ENCODE measurements at regions not wholly inside any gene's neighbourhood (a gene's known extent, or its start where the extent isn't known, plus 50 kb on each side); places are given as distances from the start of the nearest gene placed in this dataset.

- no peak for DNase-seq
- H3K27me3 ChIP-seq: no peaks in the 10 kb centered on the region
- no peaks in the 10 kb centered on the region for H3K9me3 ChIP-seq
- no peaks in the 10 kb centered on the region for H3K36me3 ChIP-seq
- no peak overlapping the region for H3K4me3 ChIP-seq
Observed at GRCh38 chr3:14590569-14590968, 50.4 kb upstream of the GRIP2 start.

GRCh38 chr3:14592390-14592789 lies 52.2 kb upstream of the GRIP2 start:
- no peak for DNase-seq
- Histone ChIP-seq H3K27me3 (no peaks in the 10 kb centered on the region), H3K9me3 (no peaks in the 10 kb centered on the region), H3K36me3 (no peaks in the 10 kb centered on the region), H3K4me3 (no peak overlapping the region)

- no peaks in the 10 kb centered on the region for H3K9me3 ChIP-seq
- H3K36me3 ChIP-seq: no peaks in the 10 kb centered on the region
- DNase-seq: no peak
- no peak overlapping the region for H3K4me3 ChIP-seq
- H3K27me3 ChIP-seq: no peaks in the 10 kb centered on the region
Observed at GRCh38 chr3:14592836-14593235, 52.7 kb upstream of the GRIP2 start.

DNA sequence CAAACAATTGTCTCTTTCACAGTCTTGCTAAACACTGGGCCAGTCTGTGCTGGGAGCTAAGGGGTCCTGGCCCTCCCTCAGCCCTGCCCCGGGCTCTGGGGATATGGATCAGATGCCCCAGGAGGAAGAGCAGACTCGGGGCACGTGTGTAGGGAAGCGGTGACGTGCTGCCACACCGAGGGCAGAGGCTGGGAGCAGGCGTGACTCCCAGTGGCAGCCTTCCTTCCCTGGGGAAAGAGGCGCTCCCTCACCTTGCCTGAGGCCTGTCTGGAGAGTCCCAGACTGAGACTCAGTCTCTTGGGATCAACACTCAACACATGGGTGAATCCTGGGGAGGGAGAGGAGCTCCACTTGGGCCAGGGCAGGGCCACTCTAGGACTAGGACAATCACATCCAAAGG lies 54.1 kb upstream of the GRIP2 start:
- no peaks in the 10 kb centered on the region for H3K9me3 ChIP-seq
- no peaks in the 10 kb centered on the region for H3K27me3 ChIP-seq
- no peak overlapping the region for H3K4me3 ChIP-seq
- DNase-seq: no peak
- no peaks in the 10 kb centered on the region for H3K36me3 ChIP-seq

GRCh38 chr3:14595561-14595960 lies 55.4 kb upstream of the GRIP2 start:
- no peaks in the 10 kb centered on the region for H3K9me3 ChIP-seq
- H3K36me3 ChIP-seq: no peaks in the 10 kb centered on the region
- no peaks in the 10 kb centered on the region for H3K27me3 ChIP-seq
- DNase-seq: no peak
- no peak overlapping the region for H3K4me3 ChIP-seq

DNA sequence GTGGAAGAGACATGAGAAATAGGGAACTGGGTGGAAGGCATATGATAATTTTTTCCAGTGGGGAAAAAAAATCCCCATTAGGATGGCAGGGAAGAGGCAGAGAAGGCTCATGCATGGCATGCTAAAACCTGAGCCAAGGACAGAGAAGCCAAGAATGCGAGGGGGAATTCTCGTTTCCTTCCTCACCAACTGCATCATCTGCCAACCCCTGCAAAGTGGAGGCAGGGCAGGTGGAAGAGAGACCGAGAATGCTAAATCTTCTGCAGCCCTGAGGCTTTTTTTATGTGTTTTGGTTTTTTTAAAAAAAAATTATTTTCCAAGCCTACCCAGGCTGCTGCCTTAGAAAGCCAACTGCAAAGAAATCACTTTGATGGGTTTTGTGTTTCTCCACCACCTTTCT lies 54.3 kb upstream of the CCDC174 start:
- no peak overlapping the region for H3K4me3 ChIP-seq
- no peaks in the 10 kb centered on the region for H3K9me3 ChIP-seq
- H3K36me3 ChIP-seq: no peaks in the 10 kb centered on the region
- peaks cover 4% of the 10 kb centered on the region; the same call in 1 of the 2 replicates for H3K27me3 ChIP-seq
- no peak for DNase-seq

DNA sequence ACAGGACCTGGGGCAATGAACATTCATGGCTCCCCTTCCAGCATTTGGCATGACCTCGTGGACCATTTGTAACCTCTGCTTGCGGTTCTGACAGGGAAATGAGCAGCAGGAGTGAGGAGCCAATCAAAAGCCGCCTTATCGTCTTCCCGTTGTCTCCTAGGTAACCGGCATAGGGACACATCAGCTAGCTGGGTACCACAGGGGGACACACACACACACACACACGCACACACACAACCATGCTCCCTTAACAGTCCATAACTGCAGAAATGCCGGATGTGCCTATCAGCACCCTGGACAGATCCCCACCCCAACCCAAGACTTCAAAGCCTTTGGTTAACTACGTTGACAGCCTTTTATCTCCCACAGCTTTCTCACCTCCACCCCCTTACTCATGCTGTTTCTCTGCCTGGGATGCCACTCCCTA lies 53.4 kb upstream of the CCDC174 start:
- H3K9me3 ChIP-seq: no peaks in the 10 kb centered on the region
- no peaks in the 10 kb centered on the region for H3K36me3 ChIP-seq
- H3K27me3 ChIP-seq: peaks cover 7% of the 10 kb centered on the region; the same call in 1 of the 2 replicates
- no peak overlapping the region for H3K4me3 ChIP-seq
- DNase-seq: peak; percentile 12

GRCh38 chr3:14599488-14599887 lies 52.1 kb upstream of the CCDC174 start:
- H3K36me3 ChIP-seq: no peaks in the 10 kb centered on the region

GRCh38 chr3:14600075-14600474 lies 51.5 kb upstream of the CCDC174 start:
- H3K36me3 ChIP-seq: no peaks in the 10 kb centered on the region
- no peak overlapping the region for H3K4me3 ChIP-seq
- H3K9me3 ChIP-seq: no peaks in the 10 kb centered on the region
- H3K27me3 ChIP-seq: peaks cover 7% of the 10 kb centered on the region; the same call in 1 of the 2 replicates
- DNase-seq: no peak

More at GRCh38 chr3:14599488-14599887, 52.1 kb upstream of the CCDC174 start:
- Histone ChIP-seq H3K4me3 (no peak overlapping the region), H3K9me3 (no peaks in the 10 kb centered on the region), H3K27me3 (peaks cover 7% of the 10 kb centered on the region; the same call in 1 of the 2 replicates)
- DNase-seq: no peak

DNA sequence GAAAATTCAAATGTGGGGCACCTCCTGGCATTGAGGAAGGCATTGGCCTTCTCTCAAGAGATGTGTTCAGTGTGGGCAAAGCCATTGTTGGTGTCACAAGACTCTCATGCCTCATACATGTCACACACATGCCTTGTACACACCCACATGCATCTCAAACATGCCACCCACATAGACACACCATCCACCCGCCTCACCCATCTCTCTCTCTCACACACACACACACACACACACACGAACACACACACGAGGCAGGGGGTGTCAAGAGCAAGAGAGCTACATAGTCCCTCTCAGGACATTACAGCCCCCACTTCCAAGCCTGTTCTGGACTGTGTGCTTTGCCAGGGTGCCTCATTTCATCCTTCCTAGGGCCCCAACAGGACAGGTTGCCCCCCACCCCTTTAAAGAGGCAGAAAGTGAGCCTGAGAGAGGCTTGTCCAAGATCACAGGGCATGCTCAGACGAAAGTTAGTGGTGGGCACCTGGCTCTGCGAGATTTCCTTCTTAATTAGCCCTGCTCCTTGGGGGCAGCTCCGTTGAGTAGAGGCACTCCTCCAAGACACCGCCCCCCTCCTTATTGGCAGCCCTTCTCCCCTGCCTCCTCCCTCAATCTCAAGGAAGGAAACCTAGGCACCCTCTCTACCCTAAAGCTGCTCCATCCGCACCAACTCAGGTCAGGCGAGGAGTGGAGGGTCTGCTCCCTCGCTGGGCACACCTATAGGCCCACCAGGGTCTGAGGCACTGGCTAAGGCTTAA lies 50.5 kb upstream of the CCDC174 start:
- DNase-seq: no peak
- Histone ChIP-seq H3K9me3 (no peaks in the 10 kb centered on the region), H3K4me3 (no peak overlapping the region), H3K36me3 (no peaks in the 10 kb centered on the region), H3K27me3 (peaks cover 7% of the 10 kb centered on the region; the same call in 1 of the 2 replicates)

DNA sequence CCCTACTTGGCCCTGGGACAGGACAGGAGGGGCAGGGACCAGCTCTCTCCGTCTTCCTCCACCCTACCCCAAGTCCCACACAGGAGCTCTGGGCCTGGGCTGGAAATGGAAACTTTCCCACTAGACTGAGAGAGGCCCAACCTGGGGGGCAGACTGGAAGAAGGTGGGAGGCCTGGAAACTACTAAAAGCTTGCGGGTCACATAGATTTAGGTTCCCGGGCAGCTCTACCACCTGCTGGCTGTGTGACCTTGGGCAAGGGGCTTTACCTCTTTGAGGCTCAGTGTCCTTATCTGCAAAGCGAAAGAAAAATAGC lies 49.9 kb upstream of the CCDC174 start:
- no peaks in the 10 kb centered on the region for H3K9me3 ChIP-seq
- peaks cover 7% of the 10 kb centered on the region; the same call in 1 of the 2 replicates for H3K27me3 ChIP-seq
- H3K4me3 ChIP-seq: no peak overlapping the region
- H3K36me3 ChIP-seq: no peaks in the 10 kb centered on the region
- no peak for DNase-seq

All from MG63 (cell line).